AG04449 (cell line): ENCODE measurements at regions not wholly inside any gene's neighbourhood (a gene's known extent, or its start where the extent isn't known, plus 50 kb on each side); places are given as distances from the start of the nearest gene placed in this dataset.
"Not testable (repeated sequence)": the region's sequence is repeated elsewhere in the genome, so short reads cannot be mapped to it uniquely, and the experiment has no call there.

Experiments
- CTCF ChIA-PET: fragments of 350-600 bp; formaldehyde crosslinking; extraction: SDS; loops from one replicate; lab custom pipeline; 2021; ENCODE audit warnings: antibody characterized with exemption; lab: Yijun Ruan, JAX
- POLR2A ChIA-PET: fragments of 400-600, 350-600 bp; formaldehyde crosslinking; extraction: SDS; loops from one replicate; lab custom pipeline; 2020; ENCODE audit warnings: antibody characterized with exemption, inconsistent platforms; lab: Yijun Ruan, JAX
- DNase-seq: peaks from one replicate; pipeline ENCODE4 v3.0.0-alpha.2; 2010; ENCODE audit warnings: low read depth, low spot score
- H3K4me3 ChIP-seq: 2 replicates; pipeline ENCODE4 v1.5.1; 2011; ENCODE audit warnings: low read depth, mild to moderate bottlenecking, control low read depth, low read length
- CTCF ChIP-seq: IDR thresholded peaks from one replicate; pipeline ENCODE4 v1.5.1; 2011; ENCODE audit warnings: mild to moderate bottlenecking, moderate library complexity, low read length, control low read depth, inconsistent platforms; ENCODE audit not compliant: insufficient read depth; ENCODE audit errors: missing control alignments

- CTCF ChIA-PET = no interaction called here
- POLR2A ChIA-PET = no interaction called here
- DNase-seq = no peak
- no peak for TF ChIP-seq CTCF
- H3K4me3 ChIP-seq = no peak overlapping the region
These were observed 439.3 kb downstream of the MAT2B start for GRCh38 chr5:163944738-163945137.

- no peak for TF ChIP-seq CTCF
- no peak overlapping the region for H3K4me3 ChIP-seq
- ChIA-PET POLR2A (no interaction called here), CTCF (no interaction called here)
- DNase-seq = no peak
These were observed 442.6 kb downstream of the MAT2B start for GRCh38 chr5:163947848-163948666.

- TF ChIP-seq CTCF = no peak
- ChIA-PET POLR2A (no interaction called here), CTCF (no interaction called here)
- no peak for DNase-seq
- no peak overlapping the region for H3K4me3 ChIP-seq
These were observed 444.8 kb downstream of the MAT2B start for GRCh38 chr5:163950248-163950647.

- ChIA-PET CTCF (no interaction called here), POLR2A (no interaction called here)
- H3K4me3 ChIP-seq = no peak overlapping the region
- TF ChIP-seq CTCF = no peak
- DNase-seq = no peak
These were observed 445.6 kb downstream of the MAT2B start for GRCh38 chr5:163951069-163951468.

- H3K4me3 ChIP-seq = no peak overlapping the region
- CTCF ChIA-PET = no interaction called here
- POLR2A ChIA-PET = no interaction called here
- DNase-seq = no peak
- no peak for TF ChIP-seq CTCF
These were observed 448.5 kb downstream of the MAT2B start for GRCh38 chr5:163953901-163954300.

- DNase-seq, CTCF ChIA-PET, POLR2A ChIA-PET, H3K4me3 ChIP-seq: not testable (repeated sequence)
These were observed 455.8 kb downstream of the MAT2B start for GRCh38 chr5:163961230-163961629.

- CTCF ChIA-PET = no interaction called here
- no peak for TF ChIP-seq CTCF
These were observed 458.5 kb downstream of the MAT2B start for GRCh38 chr5:163963881-163964280.

More at GRCh38 chr5:163963881-163964280, 458.5 kb downstream of the MAT2B start:
- POLR2A ChIA-PET = no interaction called here
- DNase-seq = no peak
- no peak overlapping the region for H3K4me3 ChIP-seq
